ENCODE measurements at regions not wholly inside any gene's neighbourhood (a gene's known extent, or its start where the extent isn't known, plus 50 kb on each side); places are given as distances from the start of the nearest gene placed in this dataset.
A peak's percentile ranks its signal among the peaks of the same experiment; 100 is the strongest.

- peaks cover 6 to 19% (median 11%) of the 10 kb centered on the region in 3 donors for H3K27me3 Mint-ChIP-seq
- DNase-seq (no peak), ATAC-seq (ENCODE audit: low read depth in 2 of 2) (no peak)
- H3K27ac Mint-ChIP-seq, result no peak overlapping the region
- H3K36me3 Mint-ChIP-seq, result no peaks in the 10 kb centered on the region
- H3K9me3 Mint-ChIP-seq, result peaks cover 0 to 8% (median 0%) of the 10 kb centered on the region in 7 donors
- H3K4me1 Mint-ChIP-seq, result no peaks in the 10 kb centered on the region
- no peak overlapping the region for H3K4me3 Mint-ChIP-seq
Observed at GRCh38 chr2:216923706-216924105, 63.8 kb upstream of the TNP1 start.

- H3K4me3 Mint-ChIP-seq, result no peak overlapping the region
- peaks cover 0 to 12% (median 0%) of the 10 kb centered on the region in 7 donors for H3K9me3 Mint-ChIP-seq
- no peaks in the 10 kb centered on the region for H3K36me3 Mint-ChIP-seq
- H3K27me3 Mint-ChIP-seq, result peaks cover under 1 to 19% (median 7%) of the 10 kb centered on the region in 3 donors
- no peak overlapping the region for H3K27ac Mint-ChIP-seq
- H3K4me1 Mint-ChIP-seq, result no peaks in the 10 kb centered on the region
- DNase-seq (no peak), ATAC-seq (ENCODE audit: low read depth in 2 of 2) (no peak)
Observed at GRCh38 chr2:216922175-216922780, 62.4 kb upstream of the TNP1 start.

DNA sequence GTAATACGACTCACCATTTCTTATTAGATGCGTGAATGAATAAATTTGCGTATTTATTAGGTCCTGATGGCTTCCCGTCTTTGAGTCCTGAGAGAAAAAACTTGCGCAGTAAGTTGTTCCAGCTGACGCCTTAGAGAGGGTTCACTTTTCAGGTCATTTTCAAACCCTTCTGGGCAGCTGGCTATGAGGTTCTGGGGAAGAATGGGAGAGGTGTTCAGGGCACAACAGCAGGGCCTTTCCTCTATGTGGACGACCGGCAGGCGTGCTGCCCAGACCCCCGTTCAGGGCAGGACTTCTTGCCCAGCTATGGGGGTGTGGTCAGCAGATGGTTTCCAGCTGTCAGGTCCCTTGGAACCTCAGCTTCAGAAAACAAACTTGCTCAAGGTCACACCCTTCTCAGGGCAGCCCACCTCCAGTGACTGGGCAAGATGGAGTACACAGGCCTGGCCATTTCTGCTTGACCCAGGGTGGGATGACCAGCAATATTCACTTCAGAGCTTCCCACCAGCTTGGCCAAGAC lies 61.1 kb upstream of the TNP1 start:
- H3K27me3 Mint-ChIP-seq, result peaks cover 0 to 17% (median 4%) of the 10 kb centered on the region in 3 donors
- H3K36me3 Mint-ChIP-seq, result no peaks in the 10 kb centered on the region
- ATAC-seq (ENCODE audit: low read depth in 2 of 2), result no peak
- peaks cover 0 to 9% (median 0%) of the 10 kb centered on the region in 7 donors for H3K9me3 Mint-ChIP-seq
- peak overlapping the region in 1 of 8 donors; percentile 60 for H3K4me3 Mint-ChIP-seq
- no peaks in the 10 kb centered on the region for H3K4me1 Mint-ChIP-seq
- H3K27ac Mint-ChIP-seq, result peak overlapping the region in 1 of 6 donors; percentile 46
- no peak for DNase-seq

- Mint-ChIP-seq H3K4me3 (no peak overlapping the region), H3K9me3 (peaks cover 0 to 9% (median 0%) of the 10 kb centered on the region in 7 donors), H3K4me1 (no peaks in the 10 kb centered on the region), H3K36me3 (no peaks in the 10 kb centered on the region), H3K27me3 (peaks cover 0 to 17% (median 0%) of the 10 kb centered on the region in 3 donors), H3K27ac (no peak overlapping the region)
- DNase-seq (no peak), ATAC-seq (ENCODE audit: low read depth in 2 of 2) (no peak)
Observed at GRCh38 chr2:216920143-216920876, 60.4 kb upstream of the TNP1 start.

DNA sequence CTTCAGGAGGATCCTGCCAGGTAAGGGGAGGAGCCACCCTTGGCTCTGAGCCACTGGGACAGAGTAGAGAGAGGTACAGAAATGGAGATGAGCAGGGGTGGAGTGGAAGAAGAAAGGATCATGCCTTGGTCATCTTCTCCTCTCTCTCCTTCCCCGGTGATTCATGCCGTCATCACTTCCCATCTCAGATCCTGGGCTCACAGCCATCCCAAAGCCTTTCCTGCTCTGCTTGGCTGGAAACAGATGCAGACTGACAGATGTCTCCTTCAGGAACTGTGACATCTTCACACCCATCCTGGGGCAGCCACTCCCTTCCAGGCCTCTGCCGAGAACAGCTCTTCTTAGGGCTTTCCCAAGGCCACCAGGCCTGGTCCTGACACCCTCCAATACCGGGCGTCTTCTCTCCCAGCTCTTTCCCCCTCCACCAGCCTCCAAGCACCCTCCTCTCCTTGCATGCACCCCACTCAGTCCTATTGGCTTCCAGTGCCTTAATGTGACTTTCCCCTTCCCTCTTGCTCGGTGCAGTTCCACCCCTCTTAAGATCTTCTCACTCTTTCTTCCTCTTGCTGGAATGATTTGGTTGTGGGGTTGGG lies 58.3 kb upstream of the TNP1 start:
- ATAC-seq (ENCODE audit: low read depth in 2 of 2) (no peak), DNase-seq (no peak)
- Mint-ChIP-seq H3K36me3 (no peaks in the 10 kb centered on the region), H3K27ac (no peak overlapping the region), H3K4me1 (no peaks in the 10 kb centered on the region), H3K27me3 (peaks cover 0 to 17% (median 0%) of the 10 kb centered on the region in 3 donors), H3K4me3 (no peak overlapping the region), H3K9me3 (peaks cover 0 to 9% (median 0%) of the 10 kb centered on the region in 7 donors)

DNA sequence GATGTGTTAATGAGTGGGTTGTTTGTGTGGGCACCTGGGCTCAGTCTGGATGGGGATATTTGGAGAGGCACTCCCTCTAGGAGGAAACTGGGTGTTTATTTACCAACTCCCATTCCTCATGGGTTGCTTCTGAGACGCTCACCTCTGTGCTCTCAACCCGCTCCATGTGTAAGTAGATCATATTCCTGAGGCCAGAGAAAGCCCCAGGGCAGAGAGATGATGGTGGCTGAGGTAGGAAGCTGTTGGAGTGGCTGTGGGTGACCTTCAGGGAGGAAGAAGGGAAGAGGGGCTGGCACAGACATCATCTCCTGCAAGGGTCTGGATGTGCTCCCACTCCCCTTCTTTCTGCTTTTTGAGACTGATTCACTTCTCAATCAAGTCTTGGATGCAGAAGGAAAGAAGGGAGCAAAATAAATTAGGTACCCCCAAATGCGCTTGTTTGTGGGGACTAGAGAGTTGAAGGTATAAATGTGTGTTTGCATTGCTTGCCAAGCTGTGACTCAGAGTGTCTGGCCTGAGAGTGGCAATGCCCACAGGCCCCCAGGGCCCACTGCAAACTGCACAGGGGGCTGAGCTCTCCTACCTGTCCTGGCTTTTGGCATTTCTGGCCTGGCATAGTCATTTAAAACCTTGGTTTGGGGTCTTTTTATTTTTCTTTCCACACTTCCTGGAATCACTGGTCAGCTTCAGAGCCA lies 57.2 kb upstream of the TNP1 start:
- peak overlapping the region in 1 of 8 donors; percentile 63 for H3K4me3 Mint-ChIP-seq
- no peak for DNase-seq
- peaks cover 0 to 9% (median 0%) of the 10 kb centered on the region in 7 donors for H3K9me3 Mint-ChIP-seq
- no peak for ATAC-seq (ENCODE audit: low read depth in 2 of 2)
- no peak overlapping the region for H3K27ac Mint-ChIP-seq
- H3K36me3 Mint-ChIP-seq, result no peaks in the 10 kb centered on the region
- H3K4me1 Mint-ChIP-seq, result no peaks in the 10 kb centered on the region
- H3K27me3 Mint-ChIP-seq, result peaks cover 0 to 17% (median 4%) of the 10 kb centered on the region in 3 donors

DNA sequence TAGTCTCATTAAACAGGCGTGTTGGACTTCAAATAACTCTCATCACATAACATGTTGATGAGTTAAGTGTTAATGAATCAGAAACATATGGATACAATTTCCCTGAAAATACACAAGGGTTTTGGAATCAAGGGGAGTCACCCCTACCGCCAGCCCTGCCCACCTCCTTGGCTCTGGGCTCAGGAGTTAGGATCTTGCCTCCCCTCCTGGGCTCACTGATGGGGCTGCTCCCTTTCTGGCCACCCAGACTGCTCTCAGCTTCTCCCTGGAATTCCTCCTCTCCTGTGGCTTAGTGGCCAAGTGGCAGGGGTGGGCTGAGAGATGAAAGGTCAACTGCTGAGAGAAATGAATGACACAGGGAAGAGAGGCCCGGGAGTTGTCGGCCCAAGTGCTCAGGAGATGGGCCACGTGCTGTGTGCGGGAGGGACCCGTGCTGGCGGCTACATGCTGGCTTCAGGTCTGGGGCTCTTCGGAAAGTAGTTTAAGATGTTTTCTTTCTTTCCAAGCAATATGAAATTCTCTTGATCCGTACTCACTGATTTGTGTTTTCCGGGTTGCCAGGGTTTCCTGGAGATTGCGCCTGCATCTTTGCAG lies 55.8 kb upstream of the TNP1 start:
- Mint-ChIP-seq H3K9me3 (peaks cover 0 to 9% (median 0%) of the 10 kb centered on the region in 7 donors), H3K27me3 (peaks cover 0 to 17% (median 7%) of the 10 kb centered on the region in 3 donors)
- no peak for ATAC-seq (ENCODE audit: low read depth in 2 of 2)

GRCh38 chr2:216914491-216914890 lies 54.6 kb upstream of the TNP1 start:
- ATAC-seq (ENCODE audit: low read depth in 2 of 2), result no peak

More for the DNA sequence above, 55.8 kb upstream of the TNP1 start:
- no peak overlapping the region for H3K27ac Mint-ChIP-seq
- H3K4me3 Mint-ChIP-seq, result no peak overlapping the region
- DNase-seq, result no peak
- no peaks in the 10 kb centered on the region for H3K4me1 Mint-ChIP-seq
- H3K36me3 Mint-ChIP-seq, result no peaks in the 10 kb centered on the region

DNA sequence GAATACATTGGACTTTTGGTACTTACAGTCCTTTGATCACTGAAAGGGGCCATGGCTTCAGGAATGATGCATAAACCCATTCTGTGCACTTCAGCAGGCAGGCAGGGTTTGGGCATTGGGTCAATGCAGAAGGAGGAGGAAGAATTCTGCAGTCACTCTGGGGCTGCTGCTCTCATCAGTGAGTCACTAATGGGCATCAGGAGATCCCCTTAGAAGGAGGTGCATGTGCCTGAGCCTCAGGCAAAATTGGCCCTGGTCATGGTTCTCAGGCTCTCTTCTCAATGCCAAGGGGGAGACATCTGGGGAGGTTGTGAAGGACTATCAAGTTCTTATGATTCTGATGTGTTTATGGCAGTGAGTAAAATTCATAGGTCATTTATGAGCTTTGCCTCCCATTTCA lies 52.0 kb upstream of the TNP1 start:
- Mint-ChIP-seq H3K27ac (no peak overlapping the region), H3K27me3 (peaks cover 0 to 10% (median 5%) of the 10 kb centered on the region in 3 donors), H3K4me3 (no peak overlapping the region), H3K9me3 (peaks cover 0 to 2% (median 0%) of the 10 kb centered on the region in 7 donors), H3K4me1 (no peaks in the 10 kb centered on the region), H3K36me3 (no peaks in the 10 kb centered on the region)
- DNase-seq (no peak), ATAC-seq (ENCODE audit: low read depth in 2 of 2) (no peak)

More at GRCh38 chr2:216914491-216914890, 54.6 kb upstream of the TNP1 start:
- H3K9me3 Mint-ChIP-seq, result peaks cover 0 to 8% (median 0%) of the 10 kb centered on the region in 7 donors
- peaks cover 0 to 17% (median 10%) of the 10 kb centered on the region in 3 donors for H3K27me3 Mint-ChIP-seq
- H3K36me3 Mint-ChIP-seq, result no peaks in the 10 kb centered on the region
- no peak overlapping the region for H3K4me3 Mint-ChIP-seq
- DNase-seq, result no peak
- H3K4me1 Mint-ChIP-seq, result no peaks in the 10 kb centered on the region
- no peak overlapping the region for H3K27ac Mint-ChIP-seq

DNA sequence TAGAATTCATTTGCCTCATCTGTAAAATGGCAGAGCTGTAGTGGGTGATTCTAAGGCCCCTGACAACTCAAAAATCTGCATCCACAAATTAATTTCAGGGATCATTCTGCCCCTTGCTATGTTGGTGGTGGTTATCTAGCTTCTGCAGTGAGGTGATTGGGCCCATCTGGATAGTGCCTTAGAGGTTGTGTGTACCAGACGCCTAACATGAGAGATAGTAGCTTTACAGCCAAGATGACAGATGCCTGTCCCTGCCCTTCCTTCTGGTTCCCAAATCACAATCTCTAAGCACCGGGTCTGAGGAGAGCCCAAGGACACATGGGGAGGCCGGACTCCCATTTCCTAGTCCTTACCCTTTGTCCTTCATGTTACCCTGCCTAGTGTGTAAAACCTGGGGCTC lies 51.1 kb upstream of the TNP1 start:
- peaks cover 0 to 2% (median 0%) of the 10 kb centered on the region in 7 donors for H3K9me3 Mint-ChIP-seq
- DNase-seq, result no peak
- H3K4me1 Mint-ChIP-seq, result no peaks in the 10 kb centered on the region
- no peaks in the 10 kb centered on the region for H3K36me3 Mint-ChIP-seq
- H3K4me3 Mint-ChIP-seq, result no peak overlapping the region
- ATAC-seq (ENCODE audit: low read depth in 2 of 2), result no peak
- H3K27ac Mint-ChIP-seq, result no peak overlapping the region
- H3K27me3 Mint-ChIP-seq, result peaks cover 0 to 16% (median 0%) of the 10 kb centered on the region in 3 donors

DNA sequence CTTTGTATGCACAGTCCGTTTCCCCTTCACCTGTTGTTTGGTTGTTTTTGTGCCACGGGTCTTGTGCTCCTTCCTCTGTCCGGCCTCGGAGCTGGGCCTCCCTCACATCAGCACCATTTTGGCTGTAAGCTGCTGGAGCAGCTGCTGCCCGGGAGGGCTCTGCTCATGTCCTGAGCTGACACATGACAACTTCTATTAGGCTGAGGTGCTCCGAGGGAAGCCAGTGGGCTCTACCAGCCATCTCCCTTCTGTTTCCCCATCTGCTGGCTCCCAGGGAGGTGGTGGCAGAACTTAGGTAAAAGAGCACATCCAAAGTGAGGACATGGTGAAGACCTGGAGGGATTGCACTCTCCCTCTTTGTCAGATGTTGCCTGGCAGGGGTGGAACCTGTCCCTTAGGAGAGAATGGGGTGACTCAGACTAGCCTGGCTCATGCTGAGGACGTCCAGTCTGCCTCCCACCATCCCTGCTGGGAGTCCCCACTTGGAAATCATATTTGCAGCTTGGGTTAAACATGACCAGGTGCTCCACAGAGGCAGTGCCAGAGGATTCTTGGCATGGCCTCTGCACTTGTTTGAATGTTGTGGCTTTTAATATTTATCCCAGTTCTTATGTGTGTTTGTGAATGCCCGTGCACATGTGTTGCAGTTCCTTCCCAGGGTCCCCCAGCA lies 49.8 kb upstream of the TNP1 start:
- Mint-ChIP-seq H3K36me3 (no peaks in the 10 kb centered on the region), H3K27me3 (peaks cover 0 to 16% (median 0%) of the 10 kb centered on the region in 3 donors), H3K4me1 (no peaks in the 10 kb centered on the region), H3K27ac (peak overlapping the region in 1 of 6 donors; percentile 21), H3K9me3 (peaks cover 0 to 2% (median 0%) of the 10 kb centered on the region in 7 donors), H3K4me3 (peak overlapping the region in 1 of 8 donors; percentile 47)
- ATAC-seq (ENCODE audit: low read depth in 2 of 2) (no peak), DNase-seq (no peak)
